Upper lobe of left lung (tissue), 6 donors: ENCODE measurements at regions not wholly inside any gene's neighbourhood (a gene's known extent, or its start where the extent isn't known, plus 50 kb on each side); places are given as distances from the start of the nearest gene placed in this dataset.

ENCODE experiments used
- ATAC-seq, 2 donors: fragments of 200-7000 bp; cut with Tn5 transposase; one replicate each; pipeline ENCODE4 v1.9.1; 2022; ENCODE audit warnings: mild to moderate bottlenecking in 2 of 2, moderate library complexity in 2 of 2; ENCODE audit not compliant: low FRiP score in 2 of 2
- DNase-seq, 2 donors: peaks; one replicate each; pipeline ENCODE4 v3.0.0-alpha.2; 2019 to 2020
- H3K27ac ChIP-seq, 4 donors: fragments of 200-600 bp; sonication (generic); one replicate each; pipeline ENCODE4 v1.5.1; 2016 to 2019
- H3K27me3 ChIP-seq, 4 donors: fragments of 200-600 bp; sonication (generic); one replicate each; pipeline ENCODE4 v1.5.1; 2017 to 2019
- H3K36me3 ChIP-seq, 4 donors: fragments of 200-600 bp; sonication (generic); one replicate each; pipeline ENCODE4 v1.5.1; 2016 to 2019
- H3K4me1 ChIP-seq, 4 donors: fragments of 200-600 bp; sonication (generic); one replicate each; pipeline ENCODE4 v1.5.1; 2018 to 2019
- H3K4me3 ChIP-seq, 4 donors: fragments of 200-600 bp; sonication (generic); one replicate each; pipeline ENCODE4 v1.5.1; 2017 to 2019; ENCODE audit warnings: mild to moderate bottlenecking in 2 of 4, moderate library complexity in 1 of 4
- H3K9me3 ChIP-seq, 4 donors: fragments of 200-600 bp; sonication (generic); one replicate each; pipeline ENCODE4 v1.5.1; 2018 to 2019
- CTCF ChIP-seq, 6 experiments: fragments of 450-650 bp in 4 of 6; fragments of 200-600 bp in 2 of 6; sonication (generic) in 2 of 6; IDR thresholded peaks; one replicate each; pipeline ENCODE4 v1.5.1; 2016 to 2019; ENCODE audit warnings: antibody characterized with exemption in 6 of 6
- EP300 ChIP-seq, 4 donors: sonication (generic); formaldehyde crosslinking; IDR thresholded peaks; one replicate each; pipeline ENCODE4 v1.5.1; 2017; ENCODE audit warnings: antibody characterized with exemption in 4 of 4, control low read depth in 2 of 4
- POLR2A ChIP-seq, 4 donors: fragments of 450-650 bp; IDR thresholded peaks; one replicate each; pipeline ENCODE4 v1.5.1; 2016 to 2017; ENCODE audit warnings: antibody characterized with exemption in 4 of 4, mild to moderate bottlenecking in 2 of 4
- POLR2AphosphoS5 ChIP-seq, 2 donors: sonication (generic); formaldehyde crosslinking; IDR thresholded peaks; one replicate each; pipeline ENCODE4 v1.5.1; 2017; ENCODE audit warnings: antibody characterized with exemption in 2 of 2
- WGBS, 2 donors: methylation state at CpG; one replicate each; pipeline ENCODE4 v1.1.5; 2017 to 2018; 5-methylcytosine and 5-hydroxymethylcytosine counted together
- donor health status: DM: no; HTN: no; CAD: no; lungs with moderate emphysema.
- donor health status: DM: no; HTN: yes; CAD: no; lungs with severe emphysema.

- DNase-seq, result no peak
- H3K4me3 ChIP-seq, result no peak overlapping the region
- H3K9me3 ChIP-seq, result no peaks in the 10 kb centered on the region
- H3K4me1 ChIP-seq, result peaks cover 0 to 4% (median 0%) of the 10 kb centered on the region in 4 donors
- 81 to 82% methylated on average over 12 to 15 of the region's 15 CpGs for WGBS, 2 donors
- H3K36me3 ChIP-seq, result no peaks in the 10 kb centered on the region
- no peak overlapping the region for H3K27ac ChIP-seq
- ATAC-seq, result peak; percentile 46 to 82
- TF ChIP-seq CTCF (IDR thresholded peaks at IDR 0.05) (no peak), EP300 (IDR thresholded peaks at IDR 0.05) (no peak), POLR2AphosphoS5 (IDR thresholded peaks at IDR 0.05) (no peak), POLR2A (IDR thresholded peaks at IDR 0.05) (no peak)
- no peaks in the 10 kb centered on the region for H3K27me3 ChIP-seq
Measured at GRCh38 chr14:76937181-76938091, 91.1 kb downstream of the IRF2BPL start.

GRCh38 chr14:76936483-76936882 lies 92.0 kb downstream of the IRF2BPL start:
- DNase-seq, result no peak
- no peak overlapping the region for H3K27ac ChIP-seq
- TF ChIP-seq POLR2AphosphoS5 (IDR thresholded peaks at IDR 0.05), result no peak
- no peak for TF ChIP-seq POLR2A (IDR thresholded peaks at IDR 0.05)
- no peak for TF ChIP-seq EP300 (IDR thresholded peaks at IDR 0.05)
- TF ChIP-seq CTCF (IDR thresholded peaks at IDR 0.05), result no peak

GRCh38 chr14:76933515-76933914 lies 95.0 kb downstream of the IRF2BPL start:
- Histone ChIP-seq H3K27me3 (no peaks in the 10 kb centered on the region), H3K36me3 (no peaks in the 10 kb centered on the region), H3K4me3 (no peak overlapping the region), H3K9me3 (no peaks in the 10 kb centered on the region), H3K4me1 (peaks cover 0 to 11% (median 7%) of the 10 kb centered on the region in 4 donors), H3K27ac (no peak overlapping the region)
- ATAC-seq, result no peak
- no peak for TF ChIP-seq POLR2AphosphoS5 (IDR thresholded peaks at IDR 0.05)
- no peak for TF ChIP-seq POLR2A (IDR thresholded peaks at IDR 0.05)
- TF ChIP-seq EP300 (IDR thresholded peaks at IDR 0.05), result no peak
- no peak for TF ChIP-seq CTCF (IDR thresholded peaks at IDR 0.05)
- 84 to 85% methylated on average over 5 of the region's 5 CpGs for WGBS, 2 donors
- DNase-seq, result no peak

More at GRCh38 chr14:76936483-76936882, 92.0 kb downstream of the IRF2BPL start:
- Histone ChIP-seq H3K27me3 (no peaks in the 10 kb centered on the region), H3K4me3 (no peak overlapping the region), H3K4me1 (peaks cover 0 to 4% (median 0%) of the 10 kb centered on the region in 4 donors), H3K36me3 (no peaks in the 10 kb centered on the region), H3K9me3 (no peaks in the 10 kb centered on the region)
- peak in 1 of 2 donors; percentile 18 for ATAC-seq
- 81 to 90% methylated on average over 7 of the region's 7 CpGs for WGBS, 2 donors

- Histone ChIP-seq H3K4me1 (peaks cover 4 to 19% (median 11%) of the 10 kb centered on the region in 4 donors), H3K27ac (no peak overlapping the region), H3K36me3 (no peaks in the 10 kb centered on the region), H3K27me3 (no peaks in the 10 kb centered on the region), H3K9me3 (no peaks in the 10 kb centered on the region), H3K4me3 (no peak overlapping the region)
- ATAC-seq (no peak), DNase-seq (no peak)
- 79 to 84% methylated on average over 9 of the region's 9 CpGs for WGBS, 2 donors
- TF ChIP-seq POLR2AphosphoS5 (IDR thresholded peaks at IDR 0.05), result no peak
- TF ChIP-seq CTCF (IDR thresholded peaks at IDR 0.05), result no peak
- no peak for TF ChIP-seq POLR2A (IDR thresholded peaks at IDR 0.05)
- no peak for TF ChIP-seq EP300 (IDR thresholded peaks at IDR 0.05)
Measured at GRCh38 chr14:76931631-76932402, 96.7 kb downstream of the IRF2BPL start.
